SK-N-MC (cell line): ENCODE measurements at regions not wholly inside any gene's neighbourhood (a gene's known extent, or its start where the extent isn't known, plus 50 kb on each side); places are given as distances from the start of the nearest gene placed in this dataset.

ENCODE experiments used
- EZH2 ChIP-seq: fragments of 200-600 bp; sonication (generic); IDR thresholded peaks from one replicate; pipeline ENCODE4 v1.6.1; 2017; ENCODE audit warnings: antibody characterized with exemption
- FOXP2 ChIP-seq: optimal IDR thresholded peaks from 2 replicates; pipeline ENCODE3; 2011; ENCODE audit warnings: mild to moderate bottlenecking, moderate library complexity; ENCODE audit not compliant: insufficient read depth; ENCODE audit errors: extremely low read length, control extremely low read depth
- POLR2AphosphoS5 ChIP-seq: IDR thresholded peaks from 2 replicates; pipeline ENCODE4 v1.6.1; 2012; ENCODE audit warnings: mild to moderate bottlenecking, low read depth, low read length, borderline replicate concordance

GRCh38 chr5:82882316-82882715 is 194.9 kb downstream of the TMEM167A start:
- TF ChIP-seq EZH2 (no peak), POLR2AphosphoS5 (no peak), FOXP2 (no peak)
